ENCODE measurements at regions not wholly inside any gene's neighbourhood (a gene's known extent, or its start where the extent isn't known, plus 50 kb on each side); places are given as distances from the start of the nearest gene placed in this dataset.
"Not testable (repeated sequence)": the region's sequence is repeated elsewhere in the genome, so short reads cannot be mapped to it uniquely, and the experiment has no call there.

DNA sequence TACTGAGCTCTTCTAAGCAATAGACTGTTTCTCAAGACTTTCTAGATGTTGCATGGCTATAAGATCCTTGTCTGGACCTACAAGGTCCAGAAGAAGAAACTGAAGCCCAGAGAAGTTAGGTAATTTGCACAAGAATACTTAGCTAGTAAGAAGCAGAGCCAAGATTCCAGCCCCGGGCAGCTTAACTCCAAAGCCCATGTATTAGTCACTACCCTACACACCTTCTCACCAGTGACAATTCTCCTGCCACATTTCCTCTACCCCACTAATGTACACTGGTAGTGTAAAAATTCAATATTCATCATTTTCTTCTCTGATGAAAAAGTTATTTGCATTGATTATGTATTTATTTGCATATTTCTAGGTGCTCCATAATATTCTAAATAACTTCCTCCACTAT lies 95.5 kb upstream of the CREB1 start:
- no peak for TF ChIP-seq POLR2A (IDR thresholded peaks at IDR 0.05)
- TF ChIP-seq, protein P1, sequence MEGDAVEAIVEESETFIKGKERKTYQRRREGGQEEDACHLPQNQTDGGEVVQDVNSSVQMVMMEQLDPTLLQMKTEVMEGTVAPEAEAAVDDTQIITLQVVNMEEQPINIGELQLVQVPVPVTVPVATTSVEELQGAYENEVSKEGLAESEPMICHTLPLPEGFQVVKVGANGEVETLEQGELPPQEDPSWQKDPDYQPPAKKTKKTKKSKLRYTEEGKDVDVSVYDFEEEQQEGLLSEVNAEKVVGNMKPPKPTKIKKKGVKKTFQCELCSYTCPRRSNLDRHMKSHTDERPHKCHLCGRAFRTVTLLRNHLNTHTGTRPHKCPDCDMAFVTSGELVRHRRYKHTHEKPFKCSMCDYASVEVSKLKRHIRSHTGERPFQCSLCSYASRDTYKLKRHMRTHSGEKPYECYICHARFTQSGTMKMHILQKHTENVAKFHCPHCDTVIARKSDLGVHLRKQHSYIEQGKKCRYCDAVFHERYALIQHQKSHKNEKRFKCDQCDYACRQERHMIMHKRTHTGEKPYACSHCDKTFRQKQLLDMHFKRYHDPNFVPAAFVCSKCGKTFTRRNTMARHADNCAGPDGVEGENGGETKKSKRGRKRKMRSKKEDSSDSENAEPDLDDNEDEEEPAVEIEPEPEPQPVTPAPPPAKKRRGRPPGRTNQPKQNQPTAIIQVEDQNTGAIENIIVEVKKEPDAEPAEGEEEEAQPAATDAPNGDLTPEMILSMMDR (IDR thresholded peaks at IDR 0.05): no peak
- Histone ChIP-seq H3K9me3 (no peaks in the 10 kb centered on the region), H3K27me3 (no peaks in the 10 kb centered on the region), H3K27ac (no peak overlapping the region), H3K36me3 (no peaks in the 10 kb centered on the region), H3K4me3 (no peak overlapping the region), H3K4me1 (no peaks in the 10 kb centered on the region)
- no peak for DNase-seq
- intact Hi-C loops (cut with DNase I; ENCODE audit: low total_unique reads): no loop called here

DNA sequence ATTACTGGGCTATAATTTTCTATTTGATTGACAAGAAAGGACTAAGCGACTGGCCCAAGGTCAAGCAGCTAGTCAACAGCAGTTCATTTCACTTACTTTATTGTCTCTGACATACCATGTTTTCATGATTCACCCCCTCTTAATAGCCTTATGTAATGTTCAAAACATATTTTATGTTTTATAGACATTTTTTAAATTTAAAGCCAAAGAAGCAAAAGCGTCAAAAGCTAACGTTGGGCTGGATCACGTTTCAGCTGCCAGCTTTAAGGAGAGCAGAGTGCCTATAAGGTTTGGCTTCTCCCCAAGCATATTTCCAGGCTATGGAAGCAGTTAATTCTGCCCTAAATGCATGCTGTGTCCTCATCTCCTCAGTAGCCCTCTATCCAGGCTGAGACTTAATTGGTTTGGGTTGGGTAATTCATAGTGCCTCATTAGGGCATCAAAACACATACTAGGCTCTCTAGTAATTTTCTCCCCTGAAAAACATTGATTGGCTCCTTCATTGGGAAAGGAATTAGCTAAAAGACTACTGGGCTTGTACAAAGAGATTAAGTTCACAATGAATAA lies 94.8 kb upstream of the CREB1 start:
- Histone ChIP-seq H3K4me1 (no peaks in the 10 kb centered on the region), H3K4me3 (no peak overlapping the region), H3K27me3 (no peaks in the 10 kb centered on the region), H3K36me3 (no peaks in the 10 kb centered on the region), H3K9me3 (no peaks in the 10 kb centered on the region), H3K27ac (no peak overlapping the region)
- intact Hi-C loops (cut with DNase I; ENCODE audit: low total_unique reads): no loop called here
- DNase-seq: no peak
- TF ChIP-seq POLR2A (IDR thresholded peaks at IDR 0.05): no peak
- TF ChIP-seq, protein P1 (IDR thresholded peaks at IDR 0.05): no peak

DNA sequence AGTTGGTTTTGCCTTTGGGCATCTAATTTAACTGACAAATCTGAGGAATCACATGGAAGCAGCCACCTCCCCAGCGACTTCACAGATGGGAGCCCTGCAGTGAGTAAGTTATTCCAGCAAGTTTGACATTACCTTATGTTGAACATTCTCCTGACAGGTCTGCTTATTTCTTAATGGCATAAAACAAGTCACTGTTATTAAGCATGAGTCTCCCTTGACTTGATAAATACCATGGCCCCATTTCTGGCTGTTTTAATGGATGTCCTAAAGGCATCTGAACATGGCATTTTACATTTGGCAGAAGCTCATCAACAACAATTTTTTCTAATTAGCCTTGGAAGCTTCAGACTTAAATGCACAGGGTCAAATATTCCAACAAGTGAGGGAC lies 92.6 kb upstream of the CREB1 start:
- no peak overlapping the region for H3K4me3 ChIP-seq
- H3K9me3 ChIP-seq: no peaks in the 10 kb centered on the region
- intact Hi-C loops (cut with DNase I; ENCODE audit: low total_unique reads): no loop called here
- H3K27ac ChIP-seq: no peak overlapping the region
- no peaks in the 10 kb centered on the region for H3K36me3 ChIP-seq
- no peak for TF ChIP-seq POLR2A (IDR thresholded peaks at IDR 0.05)
- TF ChIP-seq, protein P1 (IDR thresholded peaks at IDR 0.05): no peak
- H3K4me1 ChIP-seq: no peaks in the 10 kb centered on the region
- no peak for DNase-seq
- no peaks in the 10 kb centered on the region for H3K27me3 ChIP-seq

DNA sequence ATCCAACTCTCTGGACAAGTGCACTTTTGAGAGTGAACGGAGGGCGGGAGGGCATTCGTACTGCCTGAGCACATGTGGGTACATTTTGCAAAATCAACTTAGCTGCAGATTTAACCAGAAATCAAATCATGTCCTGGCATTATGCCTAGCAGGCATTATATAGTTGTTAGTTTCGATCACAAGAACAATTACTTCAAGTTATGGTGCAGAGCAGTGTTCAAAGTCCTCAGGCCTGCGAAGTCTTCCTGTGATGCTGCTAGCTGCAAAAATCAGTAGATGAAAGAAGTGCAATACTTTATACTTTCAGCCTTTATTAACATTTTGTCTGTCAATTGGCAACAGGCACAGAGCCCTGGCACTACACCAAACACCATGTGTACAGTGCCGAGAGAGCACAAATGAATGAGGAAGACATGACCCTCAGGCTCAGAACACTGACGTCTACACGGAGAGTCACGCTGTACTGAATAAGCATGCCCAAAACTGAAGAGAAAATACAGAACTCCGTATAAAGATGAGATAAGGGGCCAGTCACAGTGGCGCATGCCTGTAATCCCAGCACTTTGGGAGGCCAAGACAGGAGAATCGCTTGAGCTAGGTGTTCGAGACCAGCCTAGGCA lies 92.1 kb upstream of the CREB1 start:
- Histone ChIP-seq H3K4me3 (no peak overlapping the region), H3K4me1 (no peaks in the 10 kb centered on the region), H3K27me3 (no peaks in the 10 kb centered on the region), H3K36me3 (no peaks in the 10 kb centered on the region), H3K27ac (no peak overlapping the region), H3K9me3 (no peaks in the 10 kb centered on the region)
- intact Hi-C loops (cut with DNase I; ENCODE audit: low total_unique reads): no loop called here
- no peak for TF ChIP-seq POLR2A (IDR thresholded peaks at IDR 0.05)
- TF ChIP-seq, protein P1 (IDR thresholded peaks at IDR 0.05): no peak
- DNase-seq: no peak

DNA sequence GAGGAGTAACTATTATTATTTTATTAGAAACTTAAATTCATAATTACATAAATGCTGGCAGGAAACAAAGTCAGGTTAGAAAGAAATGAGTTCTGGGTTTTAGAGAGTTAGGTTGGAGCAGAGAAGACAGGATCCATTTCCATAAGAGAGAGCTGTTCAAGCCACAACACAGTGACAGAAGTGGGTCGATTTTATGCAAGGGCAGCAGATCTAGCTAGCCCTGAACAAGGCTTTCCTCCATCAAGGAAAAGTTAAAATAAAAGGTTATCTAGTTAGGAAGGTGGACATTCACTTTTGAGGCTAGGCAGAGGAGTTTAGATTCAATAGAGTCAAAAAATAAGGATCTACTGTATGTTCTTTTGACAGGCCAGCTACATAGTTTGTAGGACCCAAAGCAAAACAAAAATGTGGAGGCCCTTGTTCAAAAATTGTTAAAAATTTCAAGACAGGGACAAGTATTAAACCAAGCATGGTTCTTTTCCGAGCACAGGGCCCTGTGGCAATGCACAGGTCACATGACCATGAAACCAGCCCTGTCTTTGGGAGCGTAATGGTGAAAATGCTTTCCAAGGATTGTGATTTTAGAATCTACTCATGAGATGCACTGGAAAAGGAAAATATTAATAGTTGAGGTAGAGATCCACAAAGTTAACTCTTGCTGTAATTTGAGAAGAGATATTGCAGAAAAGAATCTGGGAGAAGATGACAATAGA lies 91.2 kb upstream of the CREB1 start:
- no peaks in the 10 kb centered on the region for H3K36me3 ChIP-seq
- H3K27ac ChIP-seq: no peak overlapping the region
- no peak overlapping the region for H3K4me3 ChIP-seq
- no peaks in the 10 kb centered on the region for H3K4me1 ChIP-seq
- no peaks in the 10 kb centered on the region for H3K9me3 ChIP-seq
- TF ChIP-seq POLR2A (IDR thresholded peaks at IDR 0.05): no peak
- TF ChIP-seq, protein P1 (IDR thresholded peaks at IDR 0.05): no peak
- intact Hi-C loops (cut with DNase I; ENCODE audit: low total_unique reads): no loop called here
- no peak for DNase-seq
- no peaks in the 10 kb centered on the region for H3K27me3 ChIP-seq

DNA sequence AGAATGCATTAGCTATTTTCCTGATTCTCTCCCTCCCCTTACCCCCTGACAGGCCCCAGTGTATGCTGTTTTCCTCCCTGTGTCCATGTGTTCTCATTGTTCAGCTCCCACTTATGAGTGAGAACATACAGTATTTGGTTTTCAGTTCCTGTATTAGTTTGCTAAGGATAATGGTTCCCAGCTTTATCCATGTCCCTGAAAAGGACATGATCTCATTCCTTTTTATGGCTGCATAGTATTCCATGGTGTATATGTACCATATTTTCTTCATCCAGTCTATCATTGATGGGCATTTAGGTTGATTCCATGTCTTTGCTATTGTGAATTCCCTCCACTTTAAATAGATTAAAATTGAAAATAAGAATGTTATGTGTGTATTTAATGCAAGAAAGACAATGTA lies 89.9 kb upstream of the CREB1 start:
- H3K36me3 ChIP-seq; H3K4me1 ChIP-seq; H3K27ac ChIP-seq; H3K4me3 ChIP-seq; H3K27me3 ChIP-seq; DNase-seq; intact Hi-C loops (cut with DNase I; ENCODE audit: low total_unique reads); H3K9me3 ChIP-seq: not testable (repeated sequence)

Measured in uterus (tissue), 3 donors.